Medulla oblongata (tissue), 1 donor: ENCODE measurements at regions not wholly inside any gene's neighbourhood (a gene's known extent, or its start where the extent isn't known, plus 50 kb on each side); places are given as distances from the start of the nearest gene placed in this dataset.
"Not testable (repeated sequence)": the region's sequence is repeated elsewhere in the genome, so short reads cannot be mapped to it uniquely, and the experiment has no call there.

Experiments used
- DNase-seq: peaks from one replicate; pipeline ENCODE4 v3.0.0-alpha.2; 2015; ENCODE audit errors: extremely low spot score

DNA sequence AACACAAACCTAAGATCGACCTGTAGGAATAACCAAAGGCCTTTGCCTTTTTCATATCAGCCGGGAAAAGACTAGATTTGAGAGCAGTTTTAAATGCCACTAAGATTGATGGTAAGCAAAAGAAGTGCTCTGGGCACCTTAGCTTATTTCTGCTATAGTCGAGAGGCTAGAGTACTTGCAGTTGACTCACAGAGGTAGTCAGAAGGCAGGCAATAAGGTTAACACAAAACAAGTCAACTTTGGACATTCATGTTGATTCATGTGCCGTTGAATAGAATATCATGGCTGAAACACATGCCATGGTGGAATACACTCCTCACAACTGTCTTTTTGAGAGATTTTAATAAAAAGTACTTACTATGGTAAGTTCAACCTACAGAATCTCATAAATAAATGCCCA, 507.6 kb downstream of the ZEB2 start:
- DNase-seq = no peak

GRCh38 chr2:144011553-144011952, 508.4 kb downstream of the ZEB2 start:
- no peak for DNase-seq

GRCh38 chr2:144011098-144011497, 508.8 kb downstream of the ZEB2 start:
- DNase-seq = no peak

DNA sequence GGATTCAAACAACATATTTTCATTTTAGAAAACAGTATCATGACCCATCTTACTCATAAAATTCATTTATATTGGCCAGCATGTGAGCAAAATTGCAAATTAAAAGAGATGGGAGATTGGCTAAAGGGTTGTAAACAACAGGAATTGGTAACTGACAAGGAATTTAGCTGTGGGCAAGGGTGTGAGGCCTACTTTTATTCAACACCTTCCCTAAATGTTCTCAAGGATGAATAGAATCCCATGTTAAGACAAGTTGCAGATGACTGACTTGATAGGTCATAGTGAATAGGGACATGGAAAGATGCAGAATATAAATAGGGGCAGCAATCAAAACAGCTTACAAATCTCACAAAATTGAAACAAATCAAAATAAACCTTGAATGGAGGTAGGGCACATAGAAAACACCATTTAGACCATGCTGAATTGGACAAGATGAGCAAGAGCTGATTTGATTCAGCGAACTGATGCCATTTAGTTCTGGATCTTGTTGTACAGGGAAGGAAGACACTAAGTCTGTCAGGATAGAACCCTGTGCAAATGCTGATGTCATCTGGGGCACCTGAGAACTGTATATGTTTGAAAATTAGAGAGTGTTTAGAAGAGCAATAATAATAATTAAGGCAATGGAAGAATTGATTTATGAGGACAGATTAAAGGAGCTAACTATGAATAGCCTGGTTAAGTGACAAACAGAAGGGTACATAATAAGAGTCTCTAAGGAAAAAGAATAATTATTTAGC, 509.7 kb downstream of the ZEB2 start:
- no peak for DNase-seq

- DNase-seq = no peak
These were observed 513.8 kb downstream of the ZEB2 start for GRCh38 chr2:144006139-144006538.

GRCh38 chr2:144004742-144005141, 515.2 kb downstream of the ZEB2 start:
- no peak for DNase-seq

DNA sequence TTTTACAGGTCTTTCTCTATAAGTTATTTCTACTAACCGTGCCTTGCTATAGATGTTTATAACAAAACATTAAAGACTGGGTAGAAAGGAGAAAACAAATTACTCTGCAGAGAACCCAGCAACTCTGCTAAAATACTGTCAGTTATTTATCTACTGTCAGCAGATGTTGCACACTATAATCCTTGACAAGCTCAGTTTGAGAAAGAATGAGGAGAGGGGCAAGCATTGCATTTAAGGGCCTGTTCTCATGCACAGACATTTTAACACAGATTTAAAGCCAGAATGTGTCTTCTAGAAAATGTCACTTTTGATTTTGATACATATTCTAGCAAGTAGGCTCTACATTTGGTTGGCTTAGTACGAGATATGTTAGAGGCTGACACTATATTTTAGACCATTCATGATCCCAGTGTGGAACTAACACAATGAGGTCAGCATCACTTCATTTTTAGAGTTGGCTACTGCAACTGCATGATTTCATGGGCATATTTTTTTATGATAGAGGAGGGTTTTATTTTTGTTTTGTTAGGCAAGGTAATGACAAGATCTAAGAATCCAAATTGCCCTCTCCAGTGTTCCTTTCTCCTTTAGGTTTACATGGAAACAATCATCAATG, 516.4 kb downstream of the ZEB2 start:
- DNase-seq = no peak

- DNase-seq = no peak
These were observed 522.9 kb downstream of the ZEB2 start for GRCh38 chr2:143996974-143997373.

GRCh38 chr2:143994961-143995360, 525.0 kb downstream of the ZEB2 start:
- DNase-seq = no peak

DNA sequence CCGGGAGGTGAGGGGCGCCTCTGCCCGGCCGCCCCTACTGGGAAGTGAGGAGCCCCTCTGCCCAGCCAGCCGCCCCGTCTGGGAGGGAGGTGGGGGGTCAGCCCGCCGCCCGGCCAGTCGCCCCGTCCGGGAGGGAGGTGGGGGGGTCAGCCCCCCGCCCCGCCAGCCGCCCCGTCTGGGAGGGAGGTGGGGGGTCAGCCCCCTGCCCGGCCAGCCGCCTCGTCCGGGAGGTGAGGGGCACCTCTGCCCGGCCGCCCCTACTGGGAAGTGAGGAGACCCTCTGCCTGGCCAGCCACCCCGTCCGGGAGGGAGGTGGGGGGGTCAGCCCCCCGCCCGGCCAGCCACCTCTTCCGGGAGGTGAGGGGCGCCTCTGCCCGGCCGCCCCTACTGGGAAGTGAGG, 528.3 kb downstream of the ZEB2 start:
- DNase-seq = not testable (repeated sequence)

DNA sequence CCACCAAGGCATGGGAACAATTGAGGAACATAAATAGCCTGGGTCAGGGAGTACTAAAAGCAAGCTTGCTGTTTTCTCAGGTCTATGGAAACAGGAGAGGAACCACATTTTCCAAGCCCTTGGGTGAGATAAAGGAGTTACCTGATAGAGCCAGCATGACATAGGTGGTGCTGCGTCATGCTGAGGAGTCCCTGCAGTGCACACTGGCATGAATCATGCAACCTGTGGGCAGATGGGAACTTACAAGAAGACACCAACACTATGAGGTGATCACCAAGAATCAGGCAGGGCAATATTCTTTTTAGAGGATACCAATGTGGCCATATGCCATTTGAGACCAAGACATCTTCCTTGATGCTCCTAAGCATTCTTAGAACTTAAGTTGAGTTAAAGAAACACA, 531.8 kb downstream of the ZEB2 start:
- no peak for DNase-seq

DNA sequence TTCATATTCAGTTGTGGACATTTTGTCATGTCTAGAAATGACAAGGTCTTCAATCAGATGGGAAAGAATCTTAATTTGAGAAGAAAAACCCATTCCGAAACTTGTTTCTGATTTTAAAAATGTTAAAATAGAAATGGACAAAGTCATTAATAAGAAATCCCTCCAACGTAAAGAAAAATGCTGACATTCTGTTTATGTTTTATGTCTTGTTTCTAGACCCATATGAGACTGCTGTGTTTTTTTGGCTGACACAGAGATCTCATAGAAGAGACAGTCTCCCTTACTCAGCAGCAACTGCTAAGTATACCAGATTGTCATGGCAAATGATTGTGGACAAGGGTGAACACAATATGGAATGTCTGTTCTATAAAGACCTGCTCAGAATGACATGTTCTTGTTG, 538.5 kb downstream of the ZEB2 start:
- no peak for DNase-seq

GRCh38 chr2:143977356-143977755, 542.6 kb downstream of the ZEB2 start:
- no peak for DNase-seq

- no peak for DNase-seq
These were observed 544.7 kb downstream of the ZEB2 start for GRCh38 chr2:143975216-143975615.

- no peak for DNase-seq
These were observed 545.7 kb downstream of the ZEB2 start for GRCh38 chr2:143974262-143974661.

DNA sequence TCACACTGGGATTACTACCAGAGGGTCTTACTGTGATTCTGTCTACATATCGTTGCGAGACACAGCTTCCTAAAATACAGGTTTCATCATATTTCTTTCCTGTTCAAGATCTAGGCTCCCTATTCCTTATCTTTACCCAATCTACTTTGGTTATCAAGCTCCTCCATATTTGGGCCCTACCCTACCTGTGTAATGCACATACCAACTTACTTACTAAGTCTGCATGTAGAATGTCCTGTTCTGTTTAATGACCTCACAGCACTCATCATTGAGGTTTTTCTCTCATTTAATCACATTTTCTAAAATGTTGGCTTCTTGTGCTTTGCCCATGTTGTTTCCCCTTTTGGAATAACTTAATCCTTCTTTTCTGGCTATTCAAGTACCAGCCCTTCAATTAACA, 551.1 kb downstream of the ZEB2 start:
- no peak for DNase-seq

DNA sequence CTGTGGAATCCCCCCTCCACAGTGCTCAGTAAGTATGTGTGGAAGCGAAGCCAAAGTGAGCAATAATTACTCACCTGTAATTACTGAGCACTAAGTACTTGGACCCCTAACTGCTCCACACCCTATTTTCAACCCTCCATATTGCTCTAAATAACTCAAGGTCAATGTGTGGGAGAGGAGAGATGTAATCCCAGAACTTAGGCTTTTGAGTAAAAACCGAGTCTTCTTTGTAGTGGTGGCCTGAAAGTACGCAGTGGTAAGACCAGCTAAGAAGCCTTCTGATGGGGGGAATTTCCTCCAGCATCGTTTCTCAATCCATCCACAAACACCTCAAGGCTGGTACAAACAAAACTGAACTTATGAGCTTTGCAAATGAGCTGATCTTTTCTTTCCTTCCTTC, 551.6 kb downstream of the ZEB2 start:
- DNase-seq = no peak

DNA sequence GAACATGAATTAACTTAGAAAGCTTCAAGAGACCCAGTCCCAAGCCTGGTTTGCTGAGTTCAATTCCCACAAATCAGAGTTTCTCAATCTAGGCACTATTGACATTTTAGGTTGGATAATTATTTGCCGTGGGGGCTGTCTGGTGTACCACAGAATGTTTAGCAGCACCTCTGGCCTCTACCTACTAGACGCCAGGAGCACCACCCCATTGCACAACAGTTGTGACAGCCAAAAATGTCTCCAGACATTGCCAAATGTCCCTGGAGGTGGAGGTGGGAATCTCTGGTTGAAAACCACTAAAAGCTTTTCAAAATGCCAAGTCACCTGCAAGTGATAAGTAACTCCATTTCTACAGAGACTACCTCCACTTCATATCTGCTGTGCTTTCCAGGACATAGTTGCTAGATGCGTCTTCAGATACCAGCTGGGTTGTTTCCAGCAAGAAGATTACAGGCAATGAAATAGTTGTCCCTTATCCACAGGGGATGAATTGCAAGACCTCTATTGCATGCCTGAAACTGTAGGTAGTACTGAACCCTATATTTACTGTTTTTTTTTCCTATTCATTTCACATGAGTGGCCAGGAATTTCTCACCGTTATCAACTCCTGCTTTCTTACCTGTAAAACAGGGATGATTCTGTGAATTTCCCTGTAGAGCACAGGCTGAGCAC, 554.3 kb downstream of the ZEB2 start:
- no peak for DNase-seq

GRCh38 chr2:143964891-143965290, 555.0 kb downstream of the ZEB2 start:
- DNase-seq = no peak

- no peak for DNase-seq
These were observed 559.7 kb downstream of the ZEB2 start for GRCh38 chr2:143960177-143960576.

DNA sequence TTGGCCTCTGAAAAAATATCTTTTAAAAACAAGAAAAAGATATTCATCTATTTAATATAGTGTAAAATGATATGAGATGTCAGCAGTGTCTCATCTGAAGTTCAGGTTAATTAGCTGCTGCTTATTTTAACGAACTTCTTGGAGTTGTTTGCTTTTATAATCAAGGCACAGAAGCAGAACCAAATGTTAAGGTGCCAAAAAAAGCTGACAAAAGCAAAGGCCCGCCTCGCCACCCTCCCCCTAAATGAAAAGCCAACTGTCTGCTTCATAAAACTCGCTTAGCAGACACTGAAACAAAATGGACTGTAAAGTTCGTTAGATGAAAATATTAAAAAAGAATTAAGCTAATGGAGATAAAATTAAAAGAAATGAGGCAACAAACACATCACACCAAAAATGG, 562.6 kb downstream of the ZEB2 start:
- no peak for DNase-seq

DNA sequence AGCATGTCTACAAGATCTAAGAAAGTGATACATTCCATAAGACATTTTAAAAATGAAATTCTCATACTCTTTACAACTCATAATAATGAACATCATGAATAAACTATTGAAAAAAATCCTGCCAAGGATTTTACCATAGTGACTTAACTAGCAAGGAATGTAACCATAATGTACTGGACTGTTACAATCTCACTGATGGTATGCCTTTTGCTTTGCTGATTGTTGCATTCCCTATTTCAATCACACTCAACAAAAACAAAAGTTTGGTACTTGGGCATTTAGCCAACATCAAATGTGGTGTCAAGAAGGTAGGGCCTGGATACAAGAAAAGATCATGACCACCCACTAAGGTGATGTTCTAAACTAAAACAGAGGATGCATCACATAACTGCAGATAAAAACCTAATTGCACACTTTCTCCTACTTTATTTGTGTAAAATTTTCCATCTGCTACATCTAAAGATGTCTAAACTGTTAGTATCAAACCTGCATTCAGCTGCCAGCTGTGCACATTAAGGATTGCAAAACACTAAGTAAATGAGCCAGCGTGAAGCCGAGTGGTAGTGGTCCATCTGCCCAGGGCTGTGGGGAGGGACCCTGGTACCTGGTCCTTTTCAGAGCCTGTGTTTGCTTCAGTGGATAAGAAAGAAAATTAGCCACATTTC, 564.4 kb downstream of the ZEB2 start:
- DNase-seq = no peak

GRCh38 chr2:143954844-143955243, 565.1 kb downstream of the ZEB2 start:
- DNase-seq = no peak
